ENCODE measurements at regions not wholly inside any gene's neighbourhood (a gene's known extent, or its start where the extent isn't known, plus 50 kb on each side); places are given as distances from the start of the nearest gene placed in this dataset.

GRCh38 chr14:22232933-22233332 is 356.1 kb downstream of the DAD1 start:
- Histone ChIP-seq H3K27me3 (no peaks in the 10 kb centered on the region), H3K9me3 (no peaks in the 10 kb centered on the region), H3K27ac (no peak overlapping the region), H3K4me3 (no peak overlapping the region), H3K36me3 (no peaks in the 10 kb centered on the region), H3K4me1 (no peaks in the 10 kb centered on the region)
- no peak for DNase-seq (ENCODE audit: low spot score in 2 of 2)
- TF ChIP-seq CTCF (IDR thresholded peaks at IDR 0.05) (no peak), POLR2AphosphoS5 (IDR thresholded peaks at IDR 0.05) (no peak), POLR2A (IDR thresholded peaks at IDR 0.05) (no peak), EP300 (IDR thresholded peaks at IDR 0.05) (no peak)
- 66% methylated on average over 2 of the region's 2 CpGs for WGBS

GRCh38 chr14:22232486-22232885 is 356.5 kb downstream of the DAD1 start:
- no peak for DNase-seq (ENCODE audit: low spot score in 2 of 2)
- H3K36me3 ChIP-seq, result no peaks in the 10 kb centered on the region
- TF ChIP-seq CTCF (IDR thresholded peaks at IDR 0.05) (no peak), POLR2A (IDR thresholded peaks at IDR 0.05) (no peak), EP300 (IDR thresholded peaks at IDR 0.05) (no peak), POLR2AphosphoS5 (IDR thresholded peaks at IDR 0.05) (no peak)
- no peaks in the 10 kb centered on the region for H3K9me3 ChIP-seq
- H3K27ac ChIP-seq, result no peak overlapping the region
- H3K4me1 ChIP-seq, result no peaks in the 10 kb centered on the region
- H3K27me3 ChIP-seq, result no peaks in the 10 kb centered on the region
- no peak overlapping the region for H3K4me3 ChIP-seq

GRCh38 chr14:22231018-22231417 is 358.0 kb downstream of the DAD1 start:
- no peak for DNase-seq (ENCODE audit: low spot score in 2 of 2)
- no peaks in the 10 kb centered on the region for H3K9me3 ChIP-seq
- no peaks in the 10 kb centered on the region for H3K27me3 ChIP-seq
- H3K4me1 ChIP-seq, result no peaks in the 10 kb centered on the region
- WGBS, result 83% methylated on average over 1 of the region's 1 CpG
- no peak overlapping the region for H3K27ac ChIP-seq
- no peaks in the 10 kb centered on the region for H3K36me3 ChIP-seq
- H3K4me3 ChIP-seq, result no peak overlapping the region
- TF ChIP-seq CTCF (IDR thresholded peaks at IDR 0.05) (no peak), POLR2AphosphoS5 (IDR thresholded peaks at IDR 0.05) (no peak), EP300 (IDR thresholded peaks at IDR 0.05) (no peak), POLR2A (IDR thresholded peaks at IDR 0.05) (no peak)

GRCh38 chr14:22230517-22230916 is 358.5 kb downstream of the DAD1 start:
- WGBS, result 93% methylated on average over 2 of the region's 2 CpGs
- no peak overlapping the region for H3K4me3 ChIP-seq
- DNase-seq (ENCODE audit: low spot score in 2 of 2), result no peak
- no peaks in the 10 kb centered on the region for H3K9me3 ChIP-seq
- H3K27ac ChIP-seq, result no peak overlapping the region
- H3K36me3 ChIP-seq, result no peaks in the 10 kb centered on the region
- TF ChIP-seq POLR2A (IDR thresholded peaks at IDR 0.05) (no peak), EP300 (IDR thresholded peaks at IDR 0.05) (no peak), POLR2AphosphoS5 (IDR thresholded peaks at IDR 0.05) (no peak), CTCF (IDR thresholded peaks at IDR 0.05) (no peak)
- H3K27me3 ChIP-seq, result no peaks in the 10 kb centered on the region
- no peaks in the 10 kb centered on the region for H3K4me1 ChIP-seq

- WGBS, result 94% methylated on average over 4 of the region's 4 CpGs
- no peak for DNase-seq (ENCODE audit: low spot score in 2 of 2)
- Histone ChIP-seq H3K36me3 (no peaks in the 10 kb centered on the region), H3K9me3 (no peaks in the 10 kb centered on the region), H3K4me3 (no peak overlapping the region), H3K27ac (no peak overlapping the region), H3K4me1 (no peaks in the 10 kb centered on the region), H3K27me3 (no peaks in the 10 kb centered on the region)
- TF ChIP-seq POLR2AphosphoS5 (IDR thresholded peaks at IDR 0.05), result no peak
- no peak for TF ChIP-seq EP300 (IDR thresholded peaks at IDR 0.05)
- no peak for TF ChIP-seq POLR2A (IDR thresholded peaks at IDR 0.05)
- no peak for TF ChIP-seq CTCF (IDR thresholded peaks at IDR 0.05)
These were observed 361.9 kb downstream of the DAD1 start for GRCh38 chr14:22227084-22227483.
